ENCODE measurements at regions not wholly inside any gene's neighbourhood (a gene's known extent, or its start where the extent isn't known, plus 50 kb on each side); places are given as distances from the start of the nearest gene placed in this dataset.
"Not testable (repeated sequence)": the region's sequence is repeated elsewhere in the genome, so short reads cannot be mapped to it uniquely, and the experiment has no call there.

- DNase-seq, result not testable (repeated sequence)
These were observed 635.0 kb downstream of the RPIA start for GRCh38 chr2:89326455-89326854.

GRCh38 chr2:89328790-89329189, 637.3 kb downstream of the RPIA start:
- DNase-seq, result not testable (repeated sequence)

Measured in SW 1271 (cell line).